ENCODE measurements at regions not wholly inside any gene's neighbourhood (a gene's known extent, or its start where the extent isn't known, plus 50 kb on each side); places are given as distances from the start of the nearest gene placed in this dataset.

DNA sequence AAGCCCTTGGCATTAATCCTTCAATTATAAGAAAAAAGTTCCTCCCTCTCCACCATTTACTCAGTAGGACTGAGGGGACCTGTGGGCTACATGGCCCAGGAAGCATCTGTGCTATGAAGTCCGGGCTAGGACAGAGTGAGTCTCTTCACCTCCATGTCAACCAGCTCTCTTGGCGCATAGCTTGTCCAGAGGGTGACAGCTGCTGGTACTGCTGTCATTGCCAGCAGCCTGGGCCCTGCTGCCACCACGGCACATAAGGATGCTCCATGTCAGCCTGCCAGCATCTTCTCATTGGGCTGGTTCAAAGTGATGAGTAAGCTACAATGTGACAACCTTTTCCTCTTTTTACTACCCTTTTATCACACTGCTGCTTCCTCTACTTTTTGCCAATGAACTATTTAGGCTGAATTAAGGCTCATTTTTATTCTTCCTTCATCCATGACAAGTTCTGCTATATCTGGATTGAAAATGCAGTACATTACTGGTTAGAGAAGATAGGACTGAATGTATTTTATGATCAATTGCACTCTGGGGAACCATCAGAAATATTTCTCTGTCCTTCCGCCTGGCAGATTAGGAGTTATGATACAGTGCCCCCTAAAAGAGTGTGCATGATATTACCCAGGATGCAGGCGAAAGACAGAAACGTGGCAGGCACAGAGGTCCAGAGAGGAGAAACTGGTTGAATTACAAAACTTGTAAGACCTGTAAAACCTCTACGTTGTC, 258.9 kb upstream of the TNP1 start:
- TF ChIP-seq, protein P1, sequence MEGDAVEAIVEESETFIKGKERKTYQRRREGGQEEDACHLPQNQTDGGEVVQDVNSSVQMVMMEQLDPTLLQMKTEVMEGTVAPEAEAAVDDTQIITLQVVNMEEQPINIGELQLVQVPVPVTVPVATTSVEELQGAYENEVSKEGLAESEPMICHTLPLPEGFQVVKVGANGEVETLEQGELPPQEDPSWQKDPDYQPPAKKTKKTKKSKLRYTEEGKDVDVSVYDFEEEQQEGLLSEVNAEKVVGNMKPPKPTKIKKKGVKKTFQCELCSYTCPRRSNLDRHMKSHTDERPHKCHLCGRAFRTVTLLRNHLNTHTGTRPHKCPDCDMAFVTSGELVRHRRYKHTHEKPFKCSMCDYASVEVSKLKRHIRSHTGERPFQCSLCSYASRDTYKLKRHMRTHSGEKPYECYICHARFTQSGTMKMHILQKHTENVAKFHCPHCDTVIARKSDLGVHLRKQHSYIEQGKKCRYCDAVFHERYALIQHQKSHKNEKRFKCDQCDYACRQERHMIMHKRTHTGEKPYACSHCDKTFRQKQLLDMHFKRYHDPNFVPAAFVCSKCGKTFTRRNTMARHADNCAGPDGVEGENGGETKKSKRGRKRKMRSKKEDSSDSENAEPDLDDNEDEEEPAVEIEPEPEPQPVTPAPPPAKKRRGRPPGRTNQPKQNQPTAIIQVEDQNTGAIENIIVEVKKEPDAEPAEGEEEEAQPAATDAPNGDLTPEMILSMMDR (IDR thresholded peaks at IDR 0.05; ENCODE audit: low read depth, low read length, poor library complexity, severe bottlenecking) = no peak
- no peak for TF ChIP-seq EZH2phosphoT487 (IDR thresholded peaks at IDR 0.05; ENCODE audit: borderline replicate concordance, low read length)
- no peaks in the 10 kb centered on the region for H3K4me1 ChIP-seq (ENCODE audit: control insufficient read depth, low read length)
- no peaks in the 10 kb centered on the region for H3K27me3 ChIP-seq (ENCODE audit: control insufficient read depth, low read length)
- H3K36me3 ChIP-seq (ENCODE audit: control insufficient read depth, low read length) = no peaks in the 10 kb centered on the region
- H3K9me3 ChIP-seq (ENCODE audit: control insufficient read depth, insufficient read depth, low read length) = no peaks in the 10 kb centered on the region
- no peaks in the 10 kb centered on the region for H4K20me1 ChIP-seq (ENCODE audit: control insufficient read depth, insufficient read depth, low read depth, low read length)
- no peaks in the 10 kb centered on the region for H3K79me2 ChIP-seq (ENCODE audit: control insufficient read depth, low read length)
- H3F3A ChIP-seq (ENCODE audit: control insufficient read depth, insufficient read depth) = no peaks in the 10 kb centered on the region
- H3K4me2 ChIP-seq (ENCODE audit: low read length) = no peak overlapping the region
- no peak overlapping the region for H3K27ac ChIP-seq (ENCODE audit: low read depth, low read length)
- H3K9me2 ChIP-seq (replicated peaks; ENCODE audit: control insufficient read depth, low read length) = no peaks in the 10 kb centered on the region
- no peak overlapping the region for H3K4me3 ChIP-seq (ENCODE audit: low read length)

DNA sequence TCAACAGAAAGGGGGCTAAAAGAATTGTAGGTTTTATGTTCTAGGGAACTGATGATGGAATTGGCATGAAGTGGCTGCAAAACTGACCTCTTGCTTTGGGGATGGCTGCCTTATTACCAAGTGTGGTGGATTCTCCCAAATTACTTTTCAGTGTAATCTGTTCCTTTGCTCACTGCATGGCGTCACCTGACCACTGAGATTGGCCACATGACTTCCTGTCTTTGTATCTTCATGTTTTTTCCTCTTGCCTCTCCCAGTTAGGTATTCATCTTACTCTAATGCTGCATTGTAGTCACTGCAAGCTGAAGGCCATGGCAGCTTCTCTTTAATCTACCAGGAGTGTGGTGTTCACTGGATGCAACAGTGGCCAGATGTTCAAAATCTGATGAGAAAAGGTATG, 257.7 kb upstream of the TNP1 start:
- no peak for TF ChIP-seq EZH2phosphoT487 (IDR thresholded peaks at IDR 0.05; ENCODE audit: borderline replicate concordance, low read length)
- TF ChIP-seq, protein P1 (IDR thresholded peaks at IDR 0.05; ENCODE audit: low read depth, low read length, poor library complexity, severe bottlenecking) = no peak
- Histone ChIP-seq H3K27ac (ENCODE audit: low read depth, low read length) (no peak overlapping the region), H3K4me3 (ENCODE audit: low read length) (no peak overlapping the region)

GRCh38 chr2:217116610-217117009, 256.7 kb upstream of the TNP1 start:
- Histone ChIP-seq H3K27me3 (ENCODE audit: control insufficient read depth, low read length) (no peaks in the 10 kb centered on the region), H3F3A (ENCODE audit: control insufficient read depth, insufficient read depth) (no peaks in the 10 kb centered on the region), H3K4me3 (ENCODE audit: low read length) (no peak overlapping the region), H3K27ac (ENCODE audit: low read depth, low read length) (no peak overlapping the region), H3K9me2 (replicated peaks; ENCODE audit: control insufficient read depth, low read length) (no peaks in the 10 kb centered on the region), H3K9me3 (ENCODE audit: control insufficient read depth, insufficient read depth, low read length) (no peaks in the 10 kb centered on the region), H3K4me2 (ENCODE audit: low read length) (no peak overlapping the region), H3K36me3 (ENCODE audit: control insufficient read depth, low read length) (no peaks in the 10 kb centered on the region), H3K79me2 (ENCODE audit: control insufficient read depth, low read length) (no peaks in the 10 kb centered on the region), H3K4me1 (ENCODE audit: control insufficient read depth, low read length) (no peaks in the 10 kb centered on the region), H4K20me1 (ENCODE audit: control insufficient read depth, insufficient read depth, low read depth, low read length) (no peaks in the 10 kb centered on the region)
- TF ChIP-seq EZH2phosphoT487 (IDR thresholded peaks at IDR 0.05; ENCODE audit: borderline replicate concordance, low read length) = no peak
- TF ChIP-seq, protein P1 (IDR thresholded peaks at IDR 0.05; ENCODE audit: low read depth, low read length, poor library complexity, severe bottlenecking) = no peak

More for the DNA sequence above, 257.7 kb upstream of the TNP1 start:
- no peaks in the 10 kb centered on the region for H3K36me3 ChIP-seq (ENCODE audit: control insufficient read depth, low read length)
- no peaks in the 10 kb centered on the region for H3K27me3 ChIP-seq (ENCODE audit: control insufficient read depth, low read length)
- no peaks in the 10 kb centered on the region for H3F3A ChIP-seq (ENCODE audit: control insufficient read depth, insufficient read depth)
- no peaks in the 10 kb centered on the region for H3K9me3 ChIP-seq (ENCODE audit: control insufficient read depth, insufficient read depth, low read length)
- no peak overlapping the region for H3K4me2 ChIP-seq (ENCODE audit: low read length)
- no peaks in the 10 kb centered on the region for H4K20me1 ChIP-seq (ENCODE audit: control insufficient read depth, insufficient read depth, low read depth, low read length)
- no peaks in the 10 kb centered on the region for H3K4me1 ChIP-seq (ENCODE audit: control insufficient read depth, low read length)
- H3K9me2 ChIP-seq (replicated peaks; ENCODE audit: control insufficient read depth, low read length) = no peaks in the 10 kb centered on the region
- H3K79me2 ChIP-seq (ENCODE audit: control insufficient read depth, low read length) = no peaks in the 10 kb centered on the region

All from DOHH2 (cell line).